ENCODE measurements at regions not wholly inside any gene's neighbourhood (a gene's known extent, or its start where the extent isn't known, plus 50 kb on each side); places are given as distances from the start of the nearest gene placed in this dataset.

DNA sequence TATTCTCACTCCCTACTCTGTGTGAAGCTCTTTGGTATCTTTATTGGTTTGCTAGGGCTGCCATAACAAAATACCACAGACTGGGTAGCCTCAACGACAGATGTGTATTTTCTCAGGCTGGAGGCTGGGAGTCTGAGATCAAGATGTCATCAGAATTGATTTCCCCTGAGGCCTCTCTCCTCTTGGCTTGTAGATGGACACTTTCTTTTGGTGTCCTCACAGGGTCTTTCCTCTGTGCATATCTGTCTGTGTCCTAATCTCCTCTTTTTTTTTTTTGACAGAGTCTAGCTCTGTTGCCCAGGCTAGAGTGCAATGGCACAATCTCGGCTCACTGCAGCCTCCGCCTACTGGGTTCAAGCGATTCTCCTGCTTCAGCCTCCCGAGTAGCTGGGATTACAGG lies 71.4 kb upstream of the KCNJ6 start:
- Histone ChIP-seq H3K27ac (ENCODE audit: insufficient read depth, low read depth, low read length, poor library complexity, severe bottlenecking) (no peak overlapping the region), H3K9me3 (ENCODE audit: control insufficient read depth, low read length) (no peaks in the 10 kb centered on the region), H3K27me3 (ENCODE audit: control insufficient read depth, insufficient read depth, low read length, poor library complexity, severe bottlenecking) (no peaks in the 10 kb centered on the region), H3K4me1 (ENCODE audit: control insufficient read depth, insufficient read depth, low read length) (no peaks in the 10 kb centered on the region), H3K36me3 (ENCODE audit: control insufficient read depth, insufficient read depth, low read length) (no peaks in the 10 kb centered on the region), H3K4me3 (ENCODE audit: insufficient read depth, low read depth, low read length) (no peak overlapping the region)
- 94 to 96% methylated on average over 5 of the region's 5 CpGs for WGBS, 2 experiments

DNA sequence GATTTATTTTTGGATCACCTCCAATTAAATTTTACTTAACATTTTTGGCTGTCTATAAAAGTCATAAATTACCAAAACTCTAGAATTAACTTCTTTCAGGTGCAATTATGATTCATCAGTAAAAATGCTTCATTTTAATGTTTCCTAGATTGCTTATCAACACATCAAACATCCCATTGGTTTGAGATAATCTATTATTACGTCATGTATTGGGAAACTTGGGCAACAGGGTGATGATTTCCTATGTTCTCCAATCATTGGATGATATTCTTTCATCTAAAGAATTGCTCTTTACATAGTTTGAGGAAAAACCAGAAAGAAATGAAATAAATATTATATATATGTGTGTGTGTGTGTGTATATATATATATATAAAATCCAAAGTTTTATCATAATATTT lies 76.8 kb upstream of the KCNJ6 start:
- Histone ChIP-seq H3K27ac (ENCODE audit: insufficient read depth, low read depth, low read length, poor library complexity, severe bottlenecking) (no peak overlapping the region), H3K4me1 (ENCODE audit: control insufficient read depth, insufficient read depth, low read length) (no peaks in the 10 kb centered on the region), H3K4me3 (ENCODE audit: insufficient read depth, low read depth, low read length) (no peak overlapping the region), H3K36me3 (ENCODE audit: control insufficient read depth, insufficient read depth, low read length) (no peaks in the 10 kb centered on the region), H3K27me3 (ENCODE audit: control insufficient read depth, insufficient read depth, low read length, poor library complexity, severe bottlenecking) (no peaks in the 10 kb centered on the region), H3K9me3 (ENCODE audit: control insufficient read depth, low read length) (no peaks in the 10 kb centered on the region)
- no CpG with 5 or more reads among the region's 1 CpG for WGBS, 2 experiments

DNA sequence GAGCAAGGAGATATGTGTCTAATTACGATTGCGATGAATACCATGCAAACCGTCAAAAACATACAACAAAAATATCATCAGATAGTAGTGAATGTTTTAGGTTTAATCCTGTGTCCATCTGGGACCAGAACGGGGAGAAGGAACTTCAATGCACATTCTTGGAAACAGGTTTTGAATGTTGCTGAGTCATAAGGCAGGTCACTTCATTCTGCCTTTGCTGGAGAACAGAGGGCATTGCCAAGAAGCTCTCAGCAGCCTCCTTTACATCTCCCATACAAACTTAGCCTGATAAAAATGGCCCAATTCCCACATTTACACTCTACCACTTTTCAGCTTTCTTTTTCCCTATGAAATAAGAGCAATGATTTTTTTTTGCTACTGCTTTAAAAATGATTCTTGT lies 78.0 kb upstream of the KCNJ6 start:
- H3K9me3 ChIP-seq (ENCODE audit: control insufficient read depth, low read length) = no peaks in the 10 kb centered on the region
- no peak overlapping the region for H3K27ac ChIP-seq (ENCODE audit: insufficient read depth, low read depth, low read length, poor library complexity, severe bottlenecking)
- 95 to 98% methylated on average over 2 to 4 of the region's 4 CpGs for WGBS, 2 experiments
- no peaks in the 10 kb centered on the region for H3K4me1 ChIP-seq (ENCODE audit: control insufficient read depth, insufficient read depth, low read length)
- H3K27me3 ChIP-seq (ENCODE audit: control insufficient read depth, insufficient read depth, low read length, poor library complexity, severe bottlenecking) = no peaks in the 10 kb centered on the region
- H3K36me3 ChIP-seq (ENCODE audit: control insufficient read depth, insufficient read depth, low read length) = no peaks in the 10 kb centered on the region
- no peak overlapping the region for H3K4me3 ChIP-seq (ENCODE audit: insufficient read depth, low read depth, low read length)

DNA sequence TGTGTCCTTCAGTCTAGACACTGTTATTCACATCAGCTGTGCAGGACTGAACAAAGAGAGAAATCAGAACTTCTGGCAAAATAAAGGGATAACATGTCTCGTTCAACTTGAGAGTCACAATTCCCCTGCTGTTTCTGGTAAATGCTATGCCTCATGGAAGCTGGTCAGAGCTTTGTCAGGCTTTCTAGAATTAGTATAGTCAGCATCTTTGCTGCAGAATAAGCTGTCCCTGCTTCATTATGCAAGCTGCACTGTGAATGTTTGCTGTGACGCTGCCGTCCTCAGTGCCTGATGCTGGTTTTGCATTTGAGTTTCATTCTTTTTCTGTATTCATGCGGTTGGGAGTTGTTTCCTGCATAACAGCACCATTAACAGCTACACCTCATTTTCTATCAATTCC lies 96.4 kb upstream of the KCNJ6 start:
- no peaks in the 10 kb centered on the region for H3K4me1 ChIP-seq (ENCODE audit: control insufficient read depth, insufficient read depth, low read length)
- no peak overlapping the region for H3K4me3 ChIP-seq (ENCODE audit: insufficient read depth, low read depth, low read length)
- no peaks in the 10 kb centered on the region for H3K27me3 ChIP-seq (ENCODE audit: control insufficient read depth, insufficient read depth, low read length, poor library complexity, severe bottlenecking)
- H3K9me3 ChIP-seq (ENCODE audit: control insufficient read depth, low read length) = no peaks in the 10 kb centered on the region
- no peak overlapping the region for H3K27ac ChIP-seq (ENCODE audit: insufficient read depth, low read depth, low read length, poor library complexity, severe bottlenecking)
- 83 to 84% methylated on average over 4 of the region's 4 CpGs for WGBS, 2 experiments
- no peaks in the 10 kb centered on the region for H3K36me3 ChIP-seq (ENCODE audit: control insufficient read depth, insufficient read depth, low read length)

DNA sequence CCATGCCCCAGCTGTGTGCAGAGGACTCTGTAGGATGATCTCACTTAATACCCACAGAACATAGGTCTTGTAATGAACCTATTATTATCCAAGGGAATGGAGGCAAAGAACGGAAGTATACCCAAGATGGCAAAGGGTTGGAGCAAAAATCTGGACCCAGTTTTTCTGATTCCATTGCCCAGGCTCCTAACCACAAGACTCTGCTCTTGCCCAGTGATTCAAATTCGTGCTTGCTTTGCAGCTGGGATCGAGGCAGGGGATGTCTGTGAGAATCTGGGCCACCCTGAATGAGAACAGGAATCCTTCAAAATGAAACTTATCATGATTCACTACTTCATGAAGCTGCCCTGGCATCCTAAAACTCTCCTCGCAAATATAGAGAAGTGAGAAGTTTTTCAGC lies 97.5 kb upstream of the KCNJ6 start:
- Histone ChIP-seq H3K27me3 (ENCODE audit: control insufficient read depth, insufficient read depth, low read length, poor library complexity, severe bottlenecking) (no peaks in the 10 kb centered on the region), H3K4me3 (ENCODE audit: insufficient read depth, low read depth, low read length) (no peak overlapping the region), H3K36me3 (ENCODE audit: control insufficient read depth, insufficient read depth, low read length) (no peaks in the 10 kb centered on the region), H3K9me3 (ENCODE audit: control insufficient read depth, low read length) (no peaks in the 10 kb centered on the region), H3K27ac (ENCODE audit: insufficient read depth, low read depth, low read length, poor library complexity, severe bottlenecking) (no peak overlapping the region), H3K4me1 (ENCODE audit: control insufficient read depth, insufficient read depth, low read length) (no peaks in the 10 kb centered on the region)
- WGBS, 2 experiments = 85 to 92% methylated on average over 4 of the region's 4 CpGs

DNA sequence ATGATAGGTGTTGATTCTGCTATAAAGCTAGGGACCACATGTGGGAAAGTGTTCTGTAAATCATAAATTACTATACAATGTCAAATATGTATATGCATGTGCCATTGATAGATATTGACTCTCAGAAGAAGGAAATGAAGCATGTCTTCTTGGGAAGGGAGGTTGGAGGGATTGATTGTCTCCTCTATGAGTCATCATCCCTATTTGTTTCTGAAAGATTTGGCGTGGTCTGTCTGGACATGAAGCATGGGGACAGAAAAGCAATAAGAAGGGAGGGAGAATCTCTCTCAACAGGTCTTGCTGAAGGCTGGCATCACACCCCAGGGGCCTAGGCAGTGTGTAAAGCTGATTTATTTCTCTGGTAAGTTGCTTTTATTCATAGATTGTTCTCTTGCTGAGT lies 98.0 kb upstream of the KCNJ6 start:
- no peaks in the 10 kb centered on the region for H3K27me3 ChIP-seq (ENCODE audit: control insufficient read depth, insufficient read depth, low read length, poor library complexity, severe bottlenecking)
- no peaks in the 10 kb centered on the region for H3K9me3 ChIP-seq (ENCODE audit: control insufficient read depth, low read length)
- H3K36me3 ChIP-seq (ENCODE audit: control insufficient read depth, insufficient read depth, low read length) = no peaks in the 10 kb centered on the region
- H3K4me1 ChIP-seq (ENCODE audit: control insufficient read depth, insufficient read depth, low read length) = no peaks in the 10 kb centered on the region
- 87 to 92% methylated on average over 1 of the region's 1 CpG for WGBS, 2 experiments
- no peak overlapping the region for H3K4me3 ChIP-seq (ENCODE audit: insufficient read depth, low read depth, low read length)
- H3K27ac ChIP-seq (ENCODE audit: insufficient read depth, low read depth, low read length, poor library complexity, severe bottlenecking) = no peak overlapping the region

DNA sequence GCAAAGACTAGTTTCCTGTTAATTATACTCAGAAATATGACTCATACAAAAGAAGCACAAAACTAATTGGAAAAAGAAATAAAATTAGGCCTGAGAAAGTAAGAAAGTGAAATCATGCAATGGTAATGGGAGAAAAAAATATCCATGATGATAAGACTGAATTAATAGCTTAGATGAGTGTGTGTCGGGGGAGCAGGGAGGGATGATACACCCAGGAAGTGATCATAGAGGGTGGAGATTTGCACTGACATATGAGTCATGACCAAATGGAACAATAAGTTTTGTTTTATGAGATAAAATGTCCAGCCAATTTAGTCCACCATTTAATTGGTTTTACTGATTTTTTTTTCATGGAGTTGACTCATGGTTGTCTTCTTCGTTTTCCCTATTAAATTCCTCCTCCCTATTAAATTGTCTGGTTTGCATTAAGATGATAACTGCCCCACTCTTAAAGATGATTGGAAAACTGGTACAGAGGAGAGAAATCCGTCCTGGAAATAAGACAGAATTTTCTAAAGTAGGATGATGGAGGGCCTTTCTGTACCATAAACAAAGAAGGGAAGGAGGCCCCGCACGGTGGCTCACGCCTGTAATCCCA lies 111.7 kb upstream of the KCNJ6 start:
- H3K9me3 ChIP-seq (ENCODE audit: control insufficient read depth, low read length) = no peaks in the 10 kb centered on the region
- no peaks in the 10 kb centered on the region for H3K36me3 ChIP-seq (ENCODE audit: control insufficient read depth, insufficient read depth, low read length)
- H3K27ac ChIP-seq (ENCODE audit: insufficient read depth, low read depth, low read length, poor library complexity, severe bottlenecking) = no peak overlapping the region
- H3K27me3 ChIP-seq (ENCODE audit: control insufficient read depth, insufficient read depth, low read length, poor library complexity, severe bottlenecking) = no peaks in the 10 kb centered on the region
- WGBS, 2 experiments = 92 to 94% methylated on average over 5 to 6 of the region's 6 CpGs
- H3K4me3 ChIP-seq (ENCODE audit: insufficient read depth, low read depth, low read length) = no peak overlapping the region
- H3K4me1 ChIP-seq (ENCODE audit: control insufficient read depth, insufficient read depth, low read length) = no peaks in the 10 kb centered on the region

DNA sequence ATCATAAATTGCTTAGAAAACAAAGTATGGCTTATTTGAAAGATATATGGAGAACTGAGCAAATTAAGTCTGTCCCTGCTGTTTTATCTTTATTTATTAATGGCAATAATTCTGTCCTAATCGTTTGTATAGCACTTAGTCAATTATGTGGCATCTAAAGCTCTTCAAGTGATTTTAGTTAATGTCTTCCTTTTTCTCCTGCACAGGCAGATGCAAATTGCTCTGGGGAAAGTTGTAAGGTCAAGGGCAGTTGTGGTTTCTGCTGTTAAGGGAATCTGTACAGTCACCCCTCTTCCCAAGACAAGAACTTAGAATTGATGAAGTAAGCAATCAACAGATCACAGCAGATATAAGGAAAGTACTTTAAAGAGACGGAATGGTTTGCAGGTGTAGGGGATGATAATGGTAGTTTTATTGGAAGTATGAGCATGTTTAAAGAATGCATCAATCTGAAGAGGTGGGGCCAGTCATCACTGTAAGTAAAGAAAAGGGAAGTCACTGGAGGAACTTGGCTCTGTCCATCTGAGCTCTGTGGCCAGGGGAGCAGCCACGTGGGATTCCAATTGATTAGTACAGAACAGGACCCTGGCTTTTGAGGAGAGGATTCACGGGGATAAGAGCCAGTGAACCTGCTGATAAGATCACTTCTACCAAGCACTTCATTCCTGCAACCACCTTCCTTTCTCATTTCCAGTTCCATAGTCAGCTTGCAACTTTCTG lies 116.0 kb upstream of the KCNJ6 start:
- H3K27ac ChIP-seq (ENCODE audit: insufficient read depth, low read depth, low read length, poor library complexity, severe bottlenecking) = no peak overlapping the region
- WGBS, 2 experiments = 80 to 86% methylated on average over 4 of the region's 4 CpGs

DNA sequence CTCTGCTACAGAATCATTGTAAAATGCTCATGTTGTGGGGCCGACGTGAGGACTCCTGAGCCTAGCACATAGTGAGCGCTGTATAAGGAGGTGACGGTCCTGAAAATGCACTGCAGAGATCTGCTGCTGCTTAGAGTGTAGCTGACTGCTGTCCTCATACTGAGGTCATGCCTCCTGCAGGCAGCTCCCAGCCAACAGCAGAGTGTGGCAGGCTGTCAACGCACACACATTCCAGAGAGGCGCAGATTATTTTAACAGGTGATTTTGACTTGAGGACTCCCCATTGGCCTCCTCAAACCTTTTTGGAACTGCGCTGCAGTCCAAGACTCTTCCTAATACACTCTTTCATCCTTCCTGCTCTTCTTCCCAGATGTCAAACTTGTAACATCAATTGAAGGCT lies 119.8 kb upstream of the KCNJ6 start:
- no peak overlapping the region for H3K27ac ChIP-seq (ENCODE audit: insufficient read depth, low read depth, low read length, poor library complexity, severe bottlenecking)
- no peaks in the 10 kb centered on the region for H3K9me3 ChIP-seq (ENCODE audit: control insufficient read depth, low read length)
- H3K36me3 ChIP-seq (ENCODE audit: control insufficient read depth, insufficient read depth, low read length) = no peaks in the 10 kb centered on the region
- WGBS, 2 experiments = 92 to 93% methylated on average over 7 of the region's 7 CpGs
- H3K4me3 ChIP-seq (ENCODE audit: insufficient read depth, low read depth, low read length) = no peak overlapping the region
- H3K4me1 ChIP-seq (ENCODE audit: control insufficient read depth, insufficient read depth, low read length) = no peaks in the 10 kb centered on the region
- H3K27me3 ChIP-seq (ENCODE audit: control insufficient read depth, insufficient read depth, low read length, poor library complexity, severe bottlenecking) = no peaks in the 10 kb centered on the region

More for the DNA sequence above, 116.0 kb upstream of the KCNJ6 start:
- H3K9me3 ChIP-seq (ENCODE audit: control insufficient read depth, low read length) = no peaks in the 10 kb centered on the region
- no peaks in the 10 kb centered on the region for H3K36me3 ChIP-seq (ENCODE audit: control insufficient read depth, insufficient read depth, low read length)
- H3K4me1 ChIP-seq (ENCODE audit: control insufficient read depth, insufficient read depth, low read length) = no peaks in the 10 kb centered on the region
- H3K27me3 ChIP-seq (ENCODE audit: control insufficient read depth, insufficient read depth, low read length, poor library complexity, severe bottlenecking) = no peaks in the 10 kb centered on the region
- H3K4me3 ChIP-seq (ENCODE audit: insufficient read depth, low read depth, low read length) = no peak overlapping the region

DNA sequence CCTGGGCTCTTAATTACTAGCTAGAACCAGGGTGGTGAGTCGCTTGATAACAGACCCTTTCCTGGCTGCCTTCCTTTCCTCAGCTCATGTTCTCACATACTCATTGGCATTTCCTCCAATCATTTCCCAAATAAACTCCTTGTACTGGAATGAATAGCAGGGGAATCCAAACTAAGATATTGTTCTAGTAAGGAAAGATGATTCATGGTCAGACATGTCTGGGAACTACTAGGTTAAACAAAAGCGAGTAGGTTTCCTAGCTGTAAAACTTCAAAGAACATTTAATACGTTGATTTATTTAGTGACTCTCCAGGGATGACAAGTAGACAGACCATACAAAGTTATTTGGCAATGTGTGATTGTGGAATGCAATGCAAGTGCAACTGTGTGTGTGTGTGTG lies 121.2 kb upstream of the KCNJ6 start:
- H3K4me3 ChIP-seq (ENCODE audit: insufficient read depth, low read depth, low read length) = no peak overlapping the region
- no peaks in the 10 kb centered on the region for H3K9me3 ChIP-seq (ENCODE audit: control insufficient read depth, low read length)
- H3K27me3 ChIP-seq (ENCODE audit: control insufficient read depth, insufficient read depth, low read length, poor library complexity, severe bottlenecking) = no peaks in the 10 kb centered on the region
- H3K4me1 ChIP-seq (ENCODE audit: control insufficient read depth, insufficient read depth, low read length) = no peaks in the 10 kb centered on the region
- 91% methylated on average over 3 of the region's 3 CpGs for WGBS, 2 experiments
- H3K27ac ChIP-seq (ENCODE audit: insufficient read depth, low read depth, low read length, poor library complexity, severe bottlenecking) = no peak overlapping the region
- no peaks in the 10 kb centered on the region for H3K36me3 ChIP-seq (ENCODE audit: control insufficient read depth, insufficient read depth, low read length)

Measured in ectodermal cell (in vitro differentiated cells).